SK-N-SH (cell line): ENCODE measurements at regions not wholly inside any gene's neighbourhood (a gene's known extent, or its start where the extent isn't known, plus 50 kb on each side); places are given as distances from the start of the nearest gene placed in this dataset.

Experiments
- CTCF ChIA-PET: fragments of 300-600, 350-600 bp; formaldehyde crosslinking; extraction: SDS; loops from one replicate; lab custom pipeline; 2021; lab: Yijun Ruan, JAX
- POLR2A ChIA-PET: fragments of 350-600 bp; sonication (Branson Sonifier 250); formaldehyde crosslinking; extraction: SDS; loops from one replicate; lab custom pipeline; 2020; ENCODE audit warnings: antibody characterized with exemption, inconsistent platforms; lab: Yijun Ruan, JAX
- DNase-seq: peaks from one replicate; pipeline ENCODE4 v3.0.0; 2012
- H2AFZ ChIP-seq: fragments of 200-600 bp; sonication (generic); 2 replicates; pipeline ENCODE4 v1.8.1; 2016; ENCODE audit warnings: antibody characterized with exemption, mild to moderate bottlenecking, low read depth
- H3F3A ChIP-seq: fragments of 200-600 bp; sonication (generic); replicated peaks from 2 replicates; pipeline ENCODE3; 2016; ENCODE audit warnings: antibody characterized with exemption, mild to moderate bottlenecking; ENCODE audit not compliant: insufficient read depth
- H3K27ac ChIP-seq, 2 experiments: fragments of 200-500 bp in 1 of 2; fragments of 200-600 bp in 1 of 2; sonication (Bioruptor generic) in 1 of 2; sonication (generic), shearing (Covaris generic) in 1 of 2; 2 replicates each; pipeline versions ENCODE4 v1.5.1 to v1.6.1; 2014 to 2016; ENCODE audit warnings: low read depth in 2 of 2, inconsistent platforms in 1 of 2, low read length in 1 of 2, mild to moderate bottlenecking in 1 of 2, mixed read lengths in 1 of 2
- H3K27me3 ChIP-seq: fragments of 200-600 bp; sonication (generic), shearing (Covaris generic); 2 replicates; pipeline ENCODE4 v1.6.1; 2016; ENCODE audit warnings: mixed run types; ENCODE audit not compliant: insufficient read depth
- H3K36me3 ChIP-seq, 2 experiments: fragments of 200-500 bp in 1 of 2; fragments of 200-600 bp in 1 of 2; sonication (Bioruptor generic) in 1 of 2; sonication (generic) in 1 of 2; replicated peaks in 1 of 2; 2 replicates each; pipeline versions ENCODE3 to v1.5.1; 2014 to 2016; ENCODE audit warnings: low read length in 1 of 2, mild to moderate bottlenecking in 1 of 2; ENCODE audit not compliant: insufficient read depth in 2 of 2, control insufficient read depth in 1 of 2
- H3K4me1 ChIP-seq, 2 experiments: fragments of 200-500 bp in 1 of 2; fragments of 200-600 bp in 1 of 2; sonication (Bioruptor generic) in 1 of 2; sonication (generic), shearing (Covaris generic) in 1 of 2; 2 replicates each; pipeline versions ENCODE4 v1.5.1 to v1.6.1; 2014 to 2016; ENCODE audit warnings: low read depth in 1 of 2, low read length in 1 of 2, mixed run types in 1 of 2; ENCODE audit not compliant: insufficient read depth in 2 of 2, control insufficient read depth in 1 of 2
- H3K4me2 ChIP-seq: fragments of 200-600 bp; sonication (generic), shearing (Covaris generic); 2 replicates; pipeline ENCODE4 v1.6.1; 2017; ENCODE audit warnings: mixed run types
- H3K4me3 ChIP-seq, 2 experiments: fragments of 200-500 bp in 1 of 2; fragments of 200-600 bp in 1 of 2; sonication (Bioruptor generic) in 1 of 2; sonication (generic), shearing (Covaris generic) in 1 of 2; 2 replicates each; pipeline versions ENCODE4 v1.5.1 to v1.8.1; 2014 to 2016; ENCODE audit warnings: low read depth in 2 of 2, inconsistent platforms in 1 of 2, low read length in 1 of 2, mild to moderate bottlenecking in 1 of 2, mixed read lengths in 1 of 2, moderate library complexity in 1 of 2
- H3K79me2 ChIP-seq: fragments of 200-600 bp; sonication (generic); 2 replicates; pipeline ENCODE4 v1.8.1; 2017; ENCODE audit warnings: mild to moderate bottlenecking; ENCODE audit not compliant: insufficient read depth
- H3K9ac ChIP-seq: fragments of 200-600 bp; sonication (generic); 2 replicates; pipeline ENCODE4 v1.6.1; 2017; ENCODE audit warnings: mixed run types
- H3K9me2 ChIP-seq: fragments of 200-600 bp; sonication (generic); 2 replicates; pipeline ENCODE4 v1.6.1; 2017; ENCODE audit warnings: mixed run types
- H3K9me3 ChIP-seq: fragments of 200-600 bp; sonication (generic); 2 replicates; pipeline ENCODE4 v1.6.1; 2017; ENCODE audit warnings: mixed run types, mild to moderate bottlenecking, moderate library complexity
- H4K20me1 ChIP-seq: fragments of 200-600 bp; sonication (generic); 2 replicates; pipeline ENCODE4 v1.6.1; 2017; ENCODE audit warnings: mild to moderate bottlenecking, mixed run types; ENCODE audit not compliant: insufficient read depth
- ELF1 ChIP-seq: IDR thresholded peaks from 2 replicates; pipeline ENCODE4 v1.4.0; 2012
- EP300 ChIP-seq, 2 experiments: IDR thresholded peaks; 2 replicates each; pipeline versions ENCODE4 v1.4.0 to v1.6.1; 2012; ENCODE audit warnings: borderline replicate concordance in 1 of 2, low read depth in 1 of 2, low read length in 1 of 2
- FOSL2 ChIP-seq: IDR thresholded peaks from 2 replicates; pipeline ENCODE4 v1.4.0; 2012; ENCODE audit warnings: low read depth, mild to moderate bottlenecking, moderate library complexity, borderline replicate concordance
- FOXJ3 ChIP-seq: sonication (generic); formaldehyde crosslinking; IDR thresholded peaks from 2 replicates; pipeline ENCODE4 v1.5.1; 2020; ENCODE audit warnings: mild to moderate bottlenecking, missing genetic modification reagents
- FOXM1 ChIP-seq: IDR thresholded peaks from 2 replicates; pipeline ENCODE4 v1.4.0; 2012; ENCODE audit warnings: low read depth, mild to moderate bottlenecking
- GABPA ChIP-seq: IDR thresholded peaks from 2 replicates; pipeline ENCODE4 v1.4.0; 2012; ENCODE audit warnings: low read depth, mild to moderate bottlenecking
- GATA2 ChIP-seq: sonication (generic); formaldehyde crosslinking; IDR thresholded peaks from 2 replicates; pipeline ENCODE4 v1.5.0; 2020; ENCODE audit warnings: mild to moderate bottlenecking, missing genetic modification reagents
- JUND ChIP-seq: IDR thresholded peaks from 2 replicates; pipeline ENCODE4 v1.4.0; 2012
- MEF2A ChIP-seq: IDR thresholded peaks from 2 replicates; pipeline ENCODE4 v1.4.0; 2012; ENCODE audit warnings: low read depth, borderline replicate concordance
- MXI1 ChIP-seq: IDR thresholded peaks from 2 replicates; pipeline ENCODE4 v1.6.1; 2012; ENCODE audit warnings: mild to moderate bottlenecking, low read depth, low read length, improper control_type of control experiment
- NFIC ChIP-seq: IDR thresholded peaks from 2 replicates; pipeline ENCODE4 v1.4.0; 2012; ENCODE audit warnings: borderline replicate concordance
- POLR2AphosphoS5 ChIP-seq: IDR thresholded peaks from 2 replicates; pipeline ENCODE4 v1.6.1; 2012; ENCODE audit warnings: low read depth, low read length
- RXRA ChIP-seq: IDR thresholded peaks from 2 replicates; pipeline ENCODE4 v1.4.0; 2012; ENCODE audit warnings: low read depth, mild to moderate bottlenecking, borderline replicate concordance
- TCF12 ChIP-seq: IDR thresholded peaks from 2 replicates; pipeline ENCODE4 v1.4.0; 2012
- TEAD4 ChIP-seq: IDR thresholded peaks from 2 replicates; pipeline ENCODE4 v1.4.0; 2012; ENCODE audit warnings: mild to moderate bottlenecking, borderline replicate concordance; ENCODE audit not compliant: insufficient read depth
- YY1 ChIP-seq: IDR thresholded peaks from 2 replicates; pipeline ENCODE4 v1.4.0; 2012; ENCODE audit warnings: low read depth, mild to moderate bottlenecking
- WGBS: methylation state at CpG from one replicate; pipeline ENCODE4 v1.1.6; 2017; ENCODE audit warnings: low lambda C conversion rate; 5-methylcytosine and 5-hydroxymethylcytosine counted together
- TF ChIP-seq, protein P1 (sequence below): IDR thresholded peaks from 2 replicates; pipeline ENCODE4 v1.4.0; 2012; ENCODE audit warnings: low read depth, borderline replicate concordance
- TF ChIP-seq, protein P2 (sequence below): fragments of 200-600 bp; sonication (generic); IDR thresholded peaks from 2 replicates; pipeline ENCODE4 v1.6.1; 2017; ENCODE audit warnings: antibody characterized with exemption, mild to moderate bottlenecking, moderate library complexity
- TF ChIP-seq, protein P3 (sequence below): IDR thresholded peaks from 2 replicates; pipeline ENCODE4; 2012

DNA sequence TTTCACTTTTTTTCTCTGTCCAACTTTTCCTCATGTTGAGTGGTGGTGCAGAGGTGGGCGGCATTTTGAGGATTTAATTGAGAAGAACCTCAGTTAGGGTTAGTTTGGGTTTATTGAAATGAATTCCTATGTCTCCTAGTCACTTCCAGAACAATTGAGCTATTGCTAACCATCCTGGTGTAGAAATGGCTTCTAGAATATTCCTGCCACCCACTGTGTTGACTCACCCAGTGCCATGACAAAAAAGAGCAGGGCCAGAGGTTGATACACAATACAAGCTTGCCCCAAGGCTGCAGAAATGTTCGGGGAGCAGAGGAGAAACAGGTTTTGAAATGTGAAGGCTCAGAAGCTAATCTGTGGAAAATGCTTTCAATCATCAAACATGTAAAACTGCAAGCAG, 167.1 kb upstream of the TRIB2 start:
- TF ChIP-seq, protein P1, sequence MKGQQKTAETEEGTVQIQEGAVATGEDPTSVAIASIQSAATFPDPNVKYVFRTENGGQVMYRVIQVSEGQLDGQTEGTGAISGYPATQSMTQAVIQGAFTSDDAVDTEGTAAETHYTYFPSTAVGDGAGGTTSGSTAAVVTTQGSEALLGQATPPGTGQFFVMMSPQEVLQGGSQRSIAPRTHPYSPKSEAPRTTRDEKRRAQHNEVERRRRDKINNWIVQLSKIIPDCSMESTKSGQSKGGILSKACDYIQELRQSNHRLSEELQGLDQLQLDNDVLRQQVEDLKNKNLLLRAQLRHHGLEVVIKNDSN = no peak
- TF ChIP-seq MEF2A (no peak), JUND (no peak), MXI1 (no peak), NFIC (no peak), TEAD4 (no peak), YY1 (no peak), FOXJ3 (CRISPR knock-in tag) (no peak), FOSL2 (no peak), TCF12 (no peak), ELF1 (no peak), POLR2AphosphoS5 (no peak), RXRA (no peak), EP300 (IDR thresholded peaks at IDR 0.05; ENCODE audit: borderline replicate concordance in 1 of 2, low read depth in 1 of 2, low read length in 1 of 2) (no peak), FOXM1 (no peak), GATA2 (CRISPR knock-in tag) (no peak), GABPA (no peak)
- TF ChIP-seq, protein P2, sequence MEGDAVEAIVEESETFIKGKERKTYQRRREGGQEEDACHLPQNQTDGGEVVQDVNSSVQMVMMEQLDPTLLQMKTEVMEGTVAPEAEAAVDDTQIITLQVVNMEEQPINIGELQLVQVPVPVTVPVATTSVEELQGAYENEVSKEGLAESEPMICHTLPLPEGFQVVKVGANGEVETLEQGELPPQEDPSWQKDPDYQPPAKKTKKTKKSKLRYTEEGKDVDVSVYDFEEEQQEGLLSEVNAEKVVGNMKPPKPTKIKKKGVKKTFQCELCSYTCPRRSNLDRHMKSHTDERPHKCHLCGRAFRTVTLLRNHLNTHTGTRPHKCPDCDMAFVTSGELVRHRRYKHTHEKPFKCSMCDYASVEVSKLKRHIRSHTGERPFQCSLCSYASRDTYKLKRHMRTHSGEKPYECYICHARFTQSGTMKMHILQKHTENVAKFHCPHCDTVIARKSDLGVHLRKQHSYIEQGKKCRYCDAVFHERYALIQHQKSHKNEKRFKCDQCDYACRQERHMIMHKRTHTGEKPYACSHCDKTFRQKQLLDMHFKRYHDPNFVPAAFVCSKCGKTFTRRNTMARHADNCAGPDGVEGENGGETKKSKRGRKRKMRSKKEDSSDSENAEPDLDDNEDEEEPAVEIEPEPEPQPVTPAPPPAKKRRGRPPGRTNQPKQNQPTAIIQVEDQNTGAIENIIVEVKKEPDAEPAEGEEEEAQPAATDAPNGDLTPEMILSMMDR = no peak
- TF ChIP-seq, protein P3, sequence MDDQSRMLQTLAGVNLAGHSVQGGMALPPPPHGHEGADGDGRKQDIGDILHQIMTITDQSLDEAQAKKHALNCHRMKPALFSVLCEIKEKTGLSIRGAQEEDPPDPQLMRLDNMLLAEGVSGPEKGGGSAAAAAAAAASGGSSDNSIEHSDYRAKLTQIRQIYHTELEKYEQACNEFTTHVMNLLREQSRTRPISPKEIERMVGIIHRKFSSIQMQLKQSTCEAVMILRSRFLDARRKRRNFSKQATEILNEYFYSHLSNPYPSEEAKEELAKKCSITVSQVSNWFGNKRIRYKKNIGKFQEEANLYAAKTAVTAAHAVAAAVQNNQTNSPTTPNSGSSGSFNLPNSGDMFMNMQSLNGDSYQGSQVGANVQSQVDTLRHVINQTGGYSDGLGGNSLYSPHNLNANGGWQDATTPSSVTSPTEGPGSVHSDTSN = no peak
- TF ChIP-seq, all 33 proteins: peak for 0
- Histone ChIP-seq H3K27ac (peak overlapping the region in 1 of 2 experiments; percentile 26; a peak in 1 of 4 replicates), H3K4me2 (no peak overlapping the region), H2AFZ (no peak overlapping the region), H3K9me2 (no peaks in the 10 kb centered on the region), H3K27me3 (no peaks in the 10 kb centered on the region), H4K20me1 (no peaks in the 10 kb centered on the region), H3K4me3 (no peak overlapping the region), H3K79me2 (no peaks in the 10 kb centered on the region), H3F3A (peaks cover 6% of the 10 kb centered on the region), H3K9ac (no peak overlapping the region), H3K9me3 (no peaks in the 10 kb centered on the region), H3K36me3 (peaks cover 0 to 3% of the 10 kb centered on the region in 2 experiments), H3K4me1 (peaks cover 5 to 13% of the 10 kb centered on the region in 2 experiments; a peak in 3 of 4 replicates)
- POLR2A ChIA-PET = no interaction called here
- DNase-seq = no peak
- WGBS = 47% methylated on average over 2 of the region's 2 CpGs
- CTCF ChIA-PET = interaction anchor here (1.9 to 3.1 kb wide), 2 partner anchors 14 to 167 kb away, joined by 8 read pairs; partner anchors contain the start of gene TRIB2
